Amniotic epithelial cell (primary cell): ENCODE measurements at regions not wholly inside any gene's neighbourhood (a gene's known extent, or its start where the extent isn't known, plus 50 kb on each side); places are given as distances from the start of the nearest gene placed in this dataset.
"Not testable (repeated sequence)": the region's sequence is repeated elsewhere in the genome, so short reads cannot be mapped to it uniquely, and the experiment has no call there.

Experiments used
- DNase-seq: peaks from one replicate; pipeline ENCODE4 v3.0.0-alpha.2; 2010; ENCODE audit warnings: low read depth

GRCh38 chr14:29982171-29982570 lies 54.5 kb upstream of the PRKD1 start:
- no peak for DNase-seq

- DNase-seq: no peak
Measured at GRCh38 chr14:29982993-29983392, 55.3 kb upstream of the PRKD1 start.

- not testable (repeated sequence) for DNase-seq
Measured at GRCh38 chr14:29990344-29990857, 62.8 kb upstream of the PRKD1 start.

GRCh38 chr14:29990993-29991392 lies 63.3 kb upstream of the PRKD1 start:
- DNase-seq: no peak

- no peak for DNase-seq
Measured at GRCh38 chr14:29993143-29993542, 65.5 kb upstream of the PRKD1 start.

GRCh38 chr14:29999013-29999539 lies 71.4 kb upstream of the PRKD1 start:
- DNase-seq: no peak

GRCh38 chr14:30002859-30003258 lies 75.2 kb upstream of the PRKD1 start:
- DNase-seq: peak; percentile 49

GRCh38 chr14:30005114-30005808 lies 77.6 kb upstream of the PRKD1 start:
- peak; percentile 85 for DNase-seq

GRCh38 chr14:30006695-30007094 lies 79.0 kb upstream of the PRKD1 start:
- no peak for DNase-seq

- DNase-seq: no peak
Measured at GRCh38 chr14:30015489-30015888, 87.8 kb upstream of the PRKD1 start.

GRCh38 chr14:30016002-30016401 lies 88.4 kb upstream of the PRKD1 start:
- DNase-seq: no peak

- DNase-seq: no peak
Measured at GRCh38 chr14:30017370-30017993, 89.8 kb upstream of the PRKD1 start.

- DNase-seq: no peak
Measured at GRCh38 chr14:30020271-30020670, 92.6 kb upstream of the PRKD1 start.

GRCh38 chr14:30020687-30021086 lies 93.0 kb upstream of the PRKD1 start:
- no peak for DNase-seq

GRCh38 chr14:30023350-30023749 lies 95.7 kb upstream of the PRKD1 start:
- DNase-seq: not testable (repeated sequence)

- DNase-seq: peak; percentile 37
Measured at GRCh38 chr14:30034152-30034551, 106.5 kb upstream of the PRKD1 start.

GRCh38 chr14:30035361-30035760 lies 107.7 kb upstream of the PRKD1 start:
- DNase-seq: no peak

- no peak for DNase-seq
Measured at GRCh38 chr14:30045720-30046119, 118.1 kb upstream of the PRKD1 start.

- DNase-seq: no peak
Measured at GRCh38 chr14:30053103-30053502, 125.5 kb upstream of the PRKD1 start.

GRCh38 chr14:30054201-30054600 lies 126.6 kb upstream of the PRKD1 start:
- DNase-seq: no peak

- peak; percentile 36 for DNase-seq
Measured at GRCh38 chr14:30058401-30058800, 130.8 kb upstream of the PRKD1 start.

GRCh38 chr14:30063746-30064145 lies 136.1 kb upstream of the PRKD1 start:
- peak; percentile 7 for DNase-seq

GRCh38 chr14:30064454-30064853 lies 136.8 kb upstream of the PRKD1 start:
- peak; percentile 78 for DNase-seq
